H9 (cell line): ENCODE measurements at regions not wholly inside any gene's neighbourhood (a gene's known extent, or its start where the extent isn't known, plus 50 kb on each side); places are given as distances from the start of the nearest gene placed in this dataset.

Experiments used
- DNase-seq: peaks from one replicate; pipeline ENCODE4 v3.0.0-alpha.2; 2017
- H2AFZ ChIP-seq: one replicate; pipeline ENCODE4 v1.6.1; 2013; ENCODE audit warnings: mild to moderate bottlenecking, low read length, control low read depth, moderate library complexity
- H2AK5ac ChIP-seq: 2 replicates; pipeline ENCODE4 v1.6.1; 2013; ENCODE audit warnings: low read length, control low read depth, mixed read lengths; ENCODE audit not compliant: insufficient read length
- H2BK120ac ChIP-seq: one replicate; pipeline ENCODE4 v1.6.1; 2013; ENCODE audit warnings: low read depth, mild to moderate bottlenecking, low read length, control low read depth, inconsistent platforms; ENCODE audit not compliant: poor library complexity, severe bottlenecking
- H2BK12ac ChIP-seq: 2 replicates; pipeline ENCODE4 v1.6.1; 2013; ENCODE audit warnings: low read length, control low read depth, mixed read lengths, low read depth; ENCODE audit not compliant: insufficient read length
- H2BK15ac ChIP-seq: 2 replicates; pipeline ENCODE4 v1.6.1; 2013; ENCODE audit warnings: low read depth, low read length, control low read depth
- H2BK20ac ChIP-seq: one replicate; pipeline ENCODE4 v1.6.1; 2013; ENCODE audit warnings: low read depth, mild to moderate bottlenecking, low read length, control low read depth, inconsistent platforms; ENCODE audit not compliant: poor library complexity, severe bottlenecking
- H2BK5ac ChIP-seq: 2 replicates; pipeline ENCODE4 v1.6.1; 2013; ENCODE audit warnings: low read length, control low read depth, mixed read lengths; ENCODE audit not compliant: insufficient read length
- H3K14ac ChIP-seq: 2 replicates; pipeline ENCODE4 v1.6.1; 2013; ENCODE audit warnings: low read length, control low read depth; ENCODE audit not compliant: insufficient read depth
- H3K18ac ChIP-seq: 2 replicates; pipeline ENCODE4 v1.6.1; 2013; ENCODE audit warnings: low read depth, mild to moderate bottlenecking, mixed read lengths, low read length, control low read depth; ENCODE audit not compliant: insufficient read length
- H3K23ac ChIP-seq: 2 replicates; pipeline ENCODE4 v1.6.1; 2013; ENCODE audit warnings: low read length, control low read depth, mixed read lengths, low read depth; ENCODE audit not compliant: insufficient read length
- H3K23me2 ChIP-seq: 2 replicates; pipeline ENCODE4 v1.6.1; 2013; ENCODE audit warnings: low read depth, mild to moderate bottlenecking, mixed read lengths, low read length, control low read depth; ENCODE audit not compliant: insufficient read length, poor library complexity, severe bottlenecking
- H3K27ac ChIP-seq: 2 replicates; pipeline ENCODE4 v1.5.1; 2013; ENCODE audit warnings: low read length, control low read depth, mixed read lengths, low read depth; ENCODE audit not compliant: insufficient read length
- H3K27me3 ChIP-seq: 2 replicates; pipeline ENCODE4 v1.6.1; 2013; ENCODE audit warnings: low read length, control low read depth, inconsistent platforms; ENCODE audit not compliant: insufficient read depth
- H3K4ac ChIP-seq: 2 replicates; pipeline ENCODE4 v1.6.1; 2013; ENCODE audit warnings: low read depth, mild to moderate bottlenecking, control low read depth, inconsistent platforms, low read length, moderate library complexity
- H3K4me1 ChIP-seq: 2 replicates; pipeline ENCODE4 v1.6.1; 2013; ENCODE audit warnings: low read length, control low read depth, inconsistent platforms; ENCODE audit not compliant: insufficient read depth
- H3K4me2 ChIP-seq: 2 replicates; pipeline ENCODE4 v1.6.1; 2013; ENCODE audit warnings: low read length, control low read depth, mixed read lengths; ENCODE audit not compliant: insufficient read length, insufficient read depth
- H3K56ac ChIP-seq: 2 replicates; pipeline ENCODE4 v1.6.1; 2013; ENCODE audit warnings: low read depth, mild to moderate bottlenecking, mixed read lengths, low read length, control low read depth; ENCODE audit not compliant: insufficient read length
- H3K79me1 ChIP-seq: 2 replicates; pipeline ENCODE4 v1.6.1; 2013; ENCODE audit warnings: low read depth, mild to moderate bottlenecking, moderate library complexity, low read length, control low read depth, inconsistent platforms; ENCODE audit not compliant: insufficient read depth, poor library complexity, severe bottlenecking
- H3K79me2 ChIP-seq: 2 replicates; pipeline ENCODE4 v1.6.1; 2013; ENCODE audit warnings: low read length, control low read depth, inconsistent platforms; ENCODE audit not compliant: insufficient read depth
- H3K9ac ChIP-seq: 2 replicates; pipeline ENCODE4 v1.6.1; 2013; ENCODE audit warnings: low read length, control low read depth, mixed read lengths; ENCODE audit not compliant: insufficient read length; ENCODE audit errors: extremely low read depth
- H3K9me3 ChIP-seq: one replicate; pipeline ENCODE4 v1.6.1; 2013; ENCODE audit warnings: low read depth, low read length, inconsistent platforms; ENCODE audit not compliant: control insufficient read depth
- H3T11ph ChIP-seq: one replicate; pipeline ENCODE4 v1.6.1; 2013; ENCODE audit warnings: mild to moderate bottlenecking, low read length, control low read depth, inconsistent platforms
- H4K20me1 ChIP-seq: one replicate; pipeline ENCODE4 v1.6.1; 2013; ENCODE audit not compliant: control insufficient read depth, insufficient read length, insufficient read depth
- H4K5ac ChIP-seq: 2 replicates; pipeline ENCODE4 v1.6.1; 2013; ENCODE audit warnings: low read depth, mild to moderate bottlenecking, mixed read lengths, low read length, control low read depth; ENCODE audit not compliant: insufficient read length
- H4K8ac ChIP-seq: replicated peaks from 2 replicates; pipeline ENCODE4 v1.6.1; 2013; ENCODE audit warnings: low read length, control low read depth, mixed read lengths, low read depth; ENCODE audit not compliant: insufficient read length
- H4K91ac ChIP-seq: 2 replicates; pipeline ENCODE4 v1.6.1; 2013; ENCODE audit warnings: low read depth, mild to moderate bottlenecking, moderate library complexity, mixed read lengths, low read length, control low read depth; ENCODE audit not compliant: insufficient read length
- H3K27ac Mint-ChIP-seq, 3 experiments: 2 replicates in 2 of 3; 3 replicates in 1 of 3; pipeline ENCODE4 v1.8.0; 2020 to 2021; ENCODE audit warnings: mixed read lengths in 3 of 3, mild to moderate bottlenecking in 1 of 3, moderate library complexity in 1 of 3
- H3K27me3 Mint-ChIP-seq: 2 replicates; pipeline ENCODE4 v1.8.0; 2021; ENCODE audit warnings: low read depth, mild to moderate bottlenecking, moderate library complexity, mixed read lengths
- H3K36me3 Mint-ChIP-seq, 3 experiments: 2 replicates in 2 of 3; 3 replicates in 1 of 3; pipeline ENCODE4 v1.8.0; 2020 to 2021; ENCODE audit warnings: low read depth in 3 of 3, mixed read lengths in 3 of 3; ENCODE audit not compliant: insufficient read depth in 1 of 3
- H3K4me1 Mint-ChIP-seq, 2 experiments: 2 replicates each; pipeline ENCODE4 v1.8.0; 2020; ENCODE audit warnings: mixed read lengths in 2 of 2
- H3K4me3 Mint-ChIP-seq, 2 experiments: 2 replicates in 1 of 2; 3 replicates in 1 of 2; pipeline ENCODE4 v1.8.0; 2020 to 2021; ENCODE audit warnings: mild to moderate bottlenecking in 2 of 2, mixed read lengths in 2 of 2, moderate library complexity in 1 of 2
- H3K9me3 Mint-ChIP-seq, 2 experiments: 2 replicates in 1 of 2; 3 replicates in 1 of 2; pipeline ENCODE4 v1.8.0; 2020; ENCODE audit warnings: mild to moderate bottlenecking in 2 of 2, mixed read lengths in 2 of 2, moderate library complexity in 1 of 2
- CTCF ChIP-seq: fragments of 200-600 bp; sonication (generic); conservative IDR thresholded peaks from 3 replicates; pipeline ENCODE4 v1.8.0; 2021; ENCODE audit warnings: antibody characterized with exemption, mild to moderate bottlenecking
- WGBS: extraction: QIAGEN DNeasy Blood & Tissue Kit; methylation state at CpG from one replicate; pipeline ENCODE4 v1.1.7; 2013; ENCODE audit warnings: missing lambda C conversion rate, low lambda C conversion rate, mixed read lengths; ENCODE audit not compliant: insufficient read length; ENCODE audit errors: extremely low coverage; 5-methylcytosine and 5-hydroxymethylcytosine counted together

DNA sequence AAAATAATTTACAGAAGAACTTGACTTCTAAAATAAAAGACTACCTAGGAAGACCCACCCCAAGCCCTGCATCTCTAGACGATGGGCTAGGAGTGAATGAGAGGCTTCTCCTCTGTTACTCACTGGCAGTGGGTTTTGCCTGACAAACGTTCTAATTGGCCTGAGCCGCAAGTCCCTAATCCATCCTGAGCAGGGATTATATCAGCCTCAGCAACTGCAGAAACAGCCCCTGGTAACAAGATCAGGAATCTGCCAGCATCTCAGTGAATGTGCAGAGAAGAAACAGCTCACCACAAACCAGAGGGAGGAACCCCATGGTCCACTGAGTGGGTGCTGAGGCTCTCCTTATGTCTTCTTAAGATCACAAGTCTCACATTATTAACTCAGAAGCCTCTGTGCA is 240.6 kb downstream of the BRINP2 start:
- Histone ChIP-seq H4K8ac (no peak overlapping the region), H3K27ac (no peak overlapping the region), H3K18ac (no peak overlapping the region), H3K23me2 (no peaks in the 10 kb centered on the region), H2BK20ac (no peak overlapping the region), H3K4ac (no peak overlapping the region), H3K23ac (no peak overlapping the region), H3K79me1 (no peaks in the 10 kb centered on the region), H2BK15ac (no peak overlapping the region), H3K9ac (no peak overlapping the region), H4K91ac (no peak overlapping the region), H2BK120ac (no peak overlapping the region), H3T11ph (no peak overlapping the region), H3K14ac (no peak overlapping the region), H3K4me1 (no peaks in the 10 kb centered on the region; the same call in 1 of the 2 replicates), H3K79me2 (no peaks in the 10 kb centered on the region), H2BK12ac (no peak overlapping the region), H3K56ac (no peak overlapping the region), H4K20me1 (no peaks in the 10 kb centered on the region), H2AFZ (no peak overlapping the region), H3K9me3 (peaks cover 4% of the 10 kb centered on the region), H2AK5ac (no peak overlapping the region), H4K5ac (no peak overlapping the region), H2BK5ac (no peak overlapping the region), H3K4me2 (no peak overlapping the region), H3K27me3 (no peaks in the 10 kb centered on the region)
- no peak for TF ChIP-seq CTCF
- Mint-ChIP-seq H3K36me3 (peaks cover 9 to 16% (median 11%) of the 10 kb centered on the region in 3 experiments), H3K27ac (no peak overlapping the region), H3K27me3 (peaks cover 8% of the 10 kb centered on the region), H3K9me3 (peaks cover 15 to 16% of the 10 kb centered on the region in 2 experiments), H3K4me1 (peaks cover 14 to 15% of the 10 kb centered on the region in 2 experiments), H3K4me3 (no peak overlapping the region)
- WGBS, result no CpG with 5 or more reads among the region's 3 CpGs
- DNase-seq, result no peak
